Gastroesophageal sphincter (tissue), 4 donors: ENCODE measurements at regions not wholly inside any gene's neighbourhood (a gene's known extent, or its start where the extent isn't known, plus 50 kb on each side); places are given as distances from the start of the nearest gene placed in this dataset.
A peak's percentile ranks its signal among the peaks of the same experiment; 100 is the strongest.

Source experiments
- ATAC-seq: fragments of 150-250 bp; one replicate; pipeline ENCODE4 v1.9.1; 2016; ENCODE audit warnings: mild to moderate bottlenecking, moderate library complexity
- H3K27ac ChIP-seq, 4 donors: fragments of 200-600 bp; sonication (generic) in 3 of 4; 1 replicate in 3 of 4; 2 replicates in 1 of 4; pipeline ENCODE4 v1.5.1; 2016 to 2019
- H3K27me3 ChIP-seq: fragments of 200-600 bp; sonication (generic); one replicate; pipeline ENCODE4 v1.5.1; 2019
- H3K36me3 ChIP-seq, 2 donors: fragments of 200-600 bp; sonication (generic); one replicate each; pipeline ENCODE4 v1.5.1; 2019; ENCODE audit warnings: control low read depth in 1 of 2
- H3K4me1 ChIP-seq, 3 donors: fragments of 200-600 bp; sonication (generic); 1 replicate in 2 of 3; 2 replicates in 1 of 3; pipeline ENCODE4 v1.5.1; 2016 to 2019; ENCODE audit warnings: control low read depth in 2 of 3
- H3K4me3 ChIP-seq, 2 donors: fragments of 200-600 bp; sonication (generic); one replicate each; pipeline ENCODE4 v1.5.1; 2019; ENCODE audit warnings: mild to moderate bottlenecking in 1 of 2, moderate library complexity in 1 of 2
- H3K9me3 ChIP-seq, 3 donors: fragments of 200-600 bp; sonication (generic); one replicate each; pipeline ENCODE4 v1.5.1; 2017 to 2019; ENCODE audit warnings: control low read depth in 2 of 3
- CTCF ChIP-seq, 4 experiments: fragments of 200-600 bp in 2 of 4; fragments of 450-650 bp in 2 of 4; sonication (generic) in 1 of 4; IDR thresholded peaks; one replicate each; pipeline ENCODE4 v1.5.1; 2017 to 2019; ENCODE audit warnings: antibody characterized with exemption in 4 of 4, mild to moderate bottlenecking in 2 of 4, moderate library complexity in 2 of 4
- EP300 ChIP-seq: sonication (generic); formaldehyde crosslinking; IDR thresholded peaks from one replicate; pipeline ENCODE4 v1.6.1; 2017; ENCODE audit warnings: antibody characterized with exemption, mild to moderate bottlenecking
- POLR2A ChIP-seq, 2 donors: fragments of 450-650 bp; IDR thresholded peaks; one replicate each; pipeline ENCODE4 v1.6.1; 2017; ENCODE audit warnings: antibody characterized with exemption in 2 of 2, mild to moderate bottlenecking in 2 of 2, moderate library complexity in 1 of 2
- POLR2AphosphoS5 ChIP-seq: sonication (generic); formaldehyde crosslinking; IDR thresholded peaks from one replicate; pipeline ENCODE4 v1.6.1; 2017; ENCODE audit warnings: antibody characterized with exemption
- WGBS, 2 donors: methylation state at CpG; one replicate each; pipeline ENCODE4 v1.1.5; 2018; ENCODE audit warnings: low coverage in 1 of 2; 5-methylcytosine and 5-hydroxymethylcytosine counted together

- WGBS, 2 donors: 66 to 67% methylated on average over 8 of the region's 8 CpGs
Observed at GRCh38 chr1:114289824-114290223, 136.2 kb upstream of the SYT6 start.

GRCh38 chr1:114289306-114289705 lies 135.6 kb upstream of the SYT6 start:
- Histone ChIP-seq H3K9me3 (no peaks in the 10 kb centered on the region), H3K4me1 (no peaks in the 10 kb centered on the region), H3K27ac (no peak overlapping the region), H3K27me3 (no peaks in the 10 kb centered on the region), H3K4me3 (no peak overlapping the region), H3K36me3 (no peaks in the 10 kb centered on the region)
- 68 to 74% methylated on average over 5 to 9 of the region's 9 CpGs for WGBS, 2 donors
- no peak for TF ChIP-seq EP300
- TF ChIP-seq POLR2A (IDR thresholded peaks at IDR 0.05): no peak
- TF ChIP-seq CTCF (IDR thresholded peaks at IDR 0.05): no peak
- TF ChIP-seq POLR2AphosphoS5: no peak
- no peak for ATAC-seq

More at GRCh38 chr1:114289824-114290223, 136.2 kb upstream of the SYT6 start:
- Histone ChIP-seq H3K36me3 (no peaks in the 10 kb centered on the region), H3K4me1 (no peaks in the 10 kb centered on the region), H3K27ac (no peak overlapping the region), H3K9me3 (no peaks in the 10 kb centered on the region), H3K4me3 (no peak overlapping the region), H3K27me3 (no peaks in the 10 kb centered on the region)
- TF ChIP-seq POLR2A (IDR thresholded peaks at IDR 0.05) (no peak), POLR2AphosphoS5 (no peak), EP300 (no peak), CTCF (IDR thresholded peaks at IDR 0.05) (no peak)
- ATAC-seq: no peak

- H3K4me1 ChIP-seq: no peaks in the 10 kb centered on the region
- ATAC-seq: no peak
- WGBS, 2 donors: 88 to 100% methylated on average over 1 to 3 of the region's 3 CpGs
Observed at GRCh38 chr1:114286960-114287359, 133.3 kb upstream of the SYT6 start.

GRCh38 chr1:114286179-114286578 lies 132.5 kb upstream of the SYT6 start:
- no peaks in the 10 kb centered on the region for H3K36me3 ChIP-seq
- TF ChIP-seq CTCF (IDR thresholded peaks at IDR 0.05) (no peak), POLR2AphosphoS5 (no peak), POLR2A (IDR thresholded peaks at IDR 0.05) (no peak), EP300 (no peak)
- no peak for ATAC-seq
- no peaks in the 10 kb centered on the region for H3K4me1 ChIP-seq
- H3K27me3 ChIP-seq: peaks cover 4% of the 10 kb centered on the region
- 55% methylated on average over 1 of the region's 1 CpG; no CpG with 5 or more reads in 1 of the 2 donors for WGBS, 2 donors
- no peak overlapping the region for H3K27ac ChIP-seq
- H3K4me3 ChIP-seq: no peak overlapping the region
- H3K9me3 ChIP-seq: no peaks in the 10 kb centered on the region

More at GRCh38 chr1:114286960-114287359, 133.3 kb upstream of the SYT6 start:
- H3K36me3 ChIP-seq: no peaks in the 10 kb centered on the region
- no peaks in the 10 kb centered on the region for H3K9me3 ChIP-seq
- peaks cover 4% of the 10 kb centered on the region for H3K27me3 ChIP-seq
- H3K4me3 ChIP-seq: no peak overlapping the region
- H3K27ac ChIP-seq: no peak overlapping the region
- TF ChIP-seq EP300: no peak
- TF ChIP-seq POLR2AphosphoS5: no peak
- TF ChIP-seq POLR2A (IDR thresholded peaks at IDR 0.05): no peak
- TF ChIP-seq CTCF (IDR thresholded peaks at IDR 0.05): no peak

GRCh38 chr1:114282751-114283403 lies 129.2 kb upstream of the SYT6 start:
- H3K27me3 ChIP-seq: peaks cover 4% of the 10 kb centered on the region
- H3K36me3 ChIP-seq: no peaks in the 10 kb centered on the region
- peak; percentile 94 for ATAC-seq
- H3K4me1 ChIP-seq: no peaks in the 10 kb centered on the region
- TF ChIP-seq EP300: no peak
- peak; percentile 77 to 87 (median 82) for TF ChIP-seq CTCF (IDR thresholded peaks at IDR 0.05)
- H3K9me3 ChIP-seq: no peaks in the 10 kb centered on the region
- WGBS, 2 donors: 34 to 35% methylated on average over 7 of the region's 7 CpGs
- no peak overlapping the region for H3K4me3 ChIP-seq
- H3K27ac ChIP-seq: no peak overlapping the region
